ENCODE measurements at regions not wholly inside any gene's neighbourhood (a gene's known extent, or its start where the extent isn't known, plus 50 kb on each side); places are given as distances from the start of the nearest gene placed in this dataset.

- H3K4me3 Mint-ChIP-seq (ENCODE audit: unreplicated experiment) = no peak overlapping the region
- no TSS peak for BruUV-seq (replicated peaks)
- Histone ChIP-seq H3K4me1 (no peaks in the 10 kb centered on the region), H3K4me3 (ENCODE audit: low read depth, low read length) (no peak overlapping the region), H3K36me3 (ENCODE audit: control insufficient read depth, insufficient read depth, low read length) (no peaks in the 10 kb centered on the region), H3K9me3 (peaks cover 7% of the 10 kb centered on the region; the same call in 1 of the 2 replicates), H3K27me3 (replicated peaks; ENCODE audit: control insufficient read depth, insufficient read depth, low read length) (no peaks in the 10 kb centered on the region)
- no peaks in the 10 kb centered on the region for H3K36me3 Mint-ChIP-seq (ENCODE audit: insufficient read depth, unreplicated experiment)
- DNase-seq = no peak
- POLR2A ChIA-PET = no interaction called here
- H3K9me3 Mint-ChIP-seq (ENCODE audit: unreplicated experiment) = peaks cover 36% of the 10 kb centered on the region
- H3K4me1 Mint-ChIP-seq (ENCODE audit: low read depth, unreplicated experiment) = no peaks in the 10 kb centered on the region
- no peak overlapping the region for H3K27ac Mint-ChIP-seq (ENCODE audit: unreplicated experiment)
- intact Hi-C loops (cut with micrococcal nuclease; ENCODE audit: unreplicated experiment) = no loop called here
- TF ChIP-seq, protein P1, sequence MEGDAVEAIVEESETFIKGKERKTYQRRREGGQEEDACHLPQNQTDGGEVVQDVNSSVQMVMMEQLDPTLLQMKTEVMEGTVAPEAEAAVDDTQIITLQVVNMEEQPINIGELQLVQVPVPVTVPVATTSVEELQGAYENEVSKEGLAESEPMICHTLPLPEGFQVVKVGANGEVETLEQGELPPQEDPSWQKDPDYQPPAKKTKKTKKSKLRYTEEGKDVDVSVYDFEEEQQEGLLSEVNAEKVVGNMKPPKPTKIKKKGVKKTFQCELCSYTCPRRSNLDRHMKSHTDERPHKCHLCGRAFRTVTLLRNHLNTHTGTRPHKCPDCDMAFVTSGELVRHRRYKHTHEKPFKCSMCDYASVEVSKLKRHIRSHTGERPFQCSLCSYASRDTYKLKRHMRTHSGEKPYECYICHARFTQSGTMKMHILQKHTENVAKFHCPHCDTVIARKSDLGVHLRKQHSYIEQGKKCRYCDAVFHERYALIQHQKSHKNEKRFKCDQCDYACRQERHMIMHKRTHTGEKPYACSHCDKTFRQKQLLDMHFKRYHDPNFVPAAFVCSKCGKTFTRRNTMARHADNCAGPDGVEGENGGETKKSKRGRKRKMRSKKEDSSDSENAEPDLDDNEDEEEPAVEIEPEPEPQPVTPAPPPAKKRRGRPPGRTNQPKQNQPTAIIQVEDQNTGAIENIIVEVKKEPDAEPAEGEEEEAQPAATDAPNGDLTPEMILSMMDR (IDR thresholded peaks at IDR 0.05; ENCODE audit: insufficient read depth in 1 of 2, low read depth in 1 of 2, low read length in 1 of 2, severe bottlenecking in 1 of 2, unreplicated experiment in 1 of 2) = no peak
- peaks cover 4% of the 10 kb centered on the region for H3K27me3 Mint-ChIP-seq (ENCODE audit: insufficient read depth, unreplicated experiment)
- CTCF ChIA-PET = no interaction called here
Measured at GRCh38 chr4:26094911-26095310, 180.9 kb downstream of the SMIM20 start.

DNA sequence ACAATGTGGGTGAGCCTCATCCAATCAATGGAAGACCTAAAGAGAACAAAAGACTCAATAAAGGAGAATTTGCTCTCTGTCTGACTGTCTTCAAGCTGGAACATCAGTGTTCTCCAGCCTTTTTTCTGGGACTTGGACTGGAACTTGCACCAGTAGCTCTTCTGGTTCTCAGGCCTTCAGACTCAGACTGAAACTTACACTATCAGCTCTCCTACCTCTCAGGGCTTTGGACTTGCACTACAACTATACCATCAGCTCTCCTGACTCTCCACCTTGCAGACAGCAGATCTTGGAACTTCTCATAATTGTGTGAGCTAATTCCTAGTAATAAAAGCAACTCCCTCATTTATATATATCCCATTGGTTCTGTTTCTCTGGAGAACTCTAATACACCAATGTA is 185.9 kb downstream of the SMIM20 start:
- H3K36me3 Mint-ChIP-seq (ENCODE audit: insufficient read depth, unreplicated experiment) = no peaks in the 10 kb centered on the region
- Histone ChIP-seq H3K9me3 (no peaks in the 10 kb centered on the region), H3K4me1 (no peaks in the 10 kb centered on the region), H3K36me3 (ENCODE audit: control insufficient read depth, insufficient read depth, low read length) (no peaks in the 10 kb centered on the region), H3K27me3 (replicated peaks; ENCODE audit: control insufficient read depth, insufficient read depth, low read length) (no peaks in the 10 kb centered on the region), H3K4me3 (ENCODE audit: low read depth, low read length) (no peak overlapping the region)
- H3K4me3 Mint-ChIP-seq (ENCODE audit: unreplicated experiment) = no peak overlapping the region
- H3K9me3 Mint-ChIP-seq (ENCODE audit: unreplicated experiment) = peaks cover 24% of the 10 kb centered on the region
- H3K4me1 Mint-ChIP-seq (ENCODE audit: low read depth, unreplicated experiment) = no peaks in the 10 kb centered on the region
- no peaks in the 10 kb centered on the region for H3K27me3 Mint-ChIP-seq (ENCODE audit: insufficient read depth, unreplicated experiment)
- H3K27ac Mint-ChIP-seq (ENCODE audit: unreplicated experiment) = no peak overlapping the region
- intact Hi-C loops (cut with micrococcal nuclease; ENCODE audit: unreplicated experiment) = no loop called here
- DNase-seq = no peak
- ChIA-PET CTCF (no interaction called here), POLR2A (no interaction called here)
- TF ChIP-seq, protein P1 (IDR thresholded peaks at IDR 0.05; ENCODE audit: insufficient read depth in 1 of 2, low read depth in 1 of 2, low read length in 1 of 2, severe bottlenecking in 1 of 2, unreplicated experiment in 1 of 2) = no peak
- no TSS peak for BruUV-seq (replicated peaks)

GRCh38 chr4:26101011-26101410 is 187.0 kb downstream of the SMIM20 start:
- POLR2A ChIA-PET = no interaction called here
- no peak overlapping the region for H3K4me3 ChIP-seq (ENCODE audit: low read depth, low read length)
- H3K27me3 ChIP-seq (replicated peaks; ENCODE audit: control insufficient read depth, insufficient read depth, low read length) = no peaks in the 10 kb centered on the region
- H3K9me3 Mint-ChIP-seq (ENCODE audit: unreplicated experiment) = peaks cover 24% of the 10 kb centered on the region
- H3K27ac Mint-ChIP-seq (ENCODE audit: unreplicated experiment) = no peak overlapping the region
- no peaks in the 10 kb centered on the region for H3K9me3 ChIP-seq
- no peaks in the 10 kb centered on the region for H3K36me3 ChIP-seq (ENCODE audit: control insufficient read depth, insufficient read depth, low read length)
- intact Hi-C loops (cut with micrococcal nuclease; ENCODE audit: unreplicated experiment) = no loop called here
- no peaks in the 10 kb centered on the region for H3K36me3 Mint-ChIP-seq (ENCODE audit: insufficient read depth, unreplicated experiment)
- DNase-seq = no peak
- H3K27me3 Mint-ChIP-seq (ENCODE audit: insufficient read depth, unreplicated experiment) = no peaks in the 10 kb centered on the region
- CTCF ChIA-PET = no interaction called here
- no peaks in the 10 kb centered on the region for H3K4me1 Mint-ChIP-seq (ENCODE audit: low read depth, unreplicated experiment)
- no TSS peak for BruUV-seq (replicated peaks)
- no peaks in the 10 kb centered on the region for H3K4me1 ChIP-seq
- TF ChIP-seq, protein P1 (IDR thresholded peaks at IDR 0.05; ENCODE audit: insufficient read depth in 1 of 2, low read depth in 1 of 2, low read length in 1 of 2, severe bottlenecking in 1 of 2, unreplicated experiment in 1 of 2) = no peak
- H3K4me3 Mint-ChIP-seq (ENCODE audit: unreplicated experiment) = no peak overlapping the region
